Right ventricle myocardium superior (tissue), 1 donor: ENCODE measurements at regions not wholly inside any gene's neighbourhood (a gene's known extent, or its start where the extent isn't known, plus 50 kb on each side); places are given as distances from the start of the nearest gene placed in this dataset.
"Not testable (repeated sequence)": the region's sequence is repeated elsewhere in the genome, so short reads cannot be mapped to it uniquely, and the experiment has no call there.

ENCODE experiments used
- ATAC-seq: fragments of 200-7000 bp; cut with Tn5 transposase; one replicate; pipeline ENCODE4 v1.9.1; 2020; ENCODE audit warnings: mild to moderate bottlenecking; ENCODE audit not compliant: poor library complexity
- DNase-seq: peaks from one replicate; pipeline ENCODE4 v3.0.0-alpha.2; 2020
- intact Hi-C: fragments of 100-400 bp; cut with DNase I; formaldehyde crosslinking; loops from one replicate; pipeline ENCODE4 v1.11.2; 2022
- donor health status: DM: no; HTN: yes; CAD: no; lungs with severe emphysema.

GRCh38 chr2:61726456-61727209 is 127.2 kb downstream of the FAM161A start:
- intact Hi-C loops: no loop called here
- ATAC-seq (peak; percentile 36), DNase-seq (no peak)

DNA sequence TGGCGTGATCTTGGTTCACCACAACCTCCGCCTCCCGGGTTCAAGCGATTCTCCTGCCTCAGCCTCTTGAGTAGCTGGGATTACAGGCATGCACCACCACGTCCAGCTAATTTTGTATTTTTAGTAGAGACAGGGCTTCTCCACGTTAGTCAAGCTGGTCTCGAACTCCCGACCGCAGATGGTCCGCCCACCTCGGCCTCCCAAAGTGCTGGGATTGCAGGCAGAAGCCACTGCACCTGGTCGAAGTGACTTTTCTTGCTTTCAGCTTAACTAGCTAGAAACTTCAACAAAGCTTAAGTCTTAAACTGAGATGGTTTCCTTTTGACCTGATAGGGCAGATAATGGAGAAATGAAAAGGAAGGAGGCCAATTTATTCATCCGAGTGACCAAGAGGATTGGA is 130.5 kb downstream of the FAM161A start:
- ATAC-seq, intact Hi-C loops, DNase-seq: not testable (repeated sequence)

DNA sequence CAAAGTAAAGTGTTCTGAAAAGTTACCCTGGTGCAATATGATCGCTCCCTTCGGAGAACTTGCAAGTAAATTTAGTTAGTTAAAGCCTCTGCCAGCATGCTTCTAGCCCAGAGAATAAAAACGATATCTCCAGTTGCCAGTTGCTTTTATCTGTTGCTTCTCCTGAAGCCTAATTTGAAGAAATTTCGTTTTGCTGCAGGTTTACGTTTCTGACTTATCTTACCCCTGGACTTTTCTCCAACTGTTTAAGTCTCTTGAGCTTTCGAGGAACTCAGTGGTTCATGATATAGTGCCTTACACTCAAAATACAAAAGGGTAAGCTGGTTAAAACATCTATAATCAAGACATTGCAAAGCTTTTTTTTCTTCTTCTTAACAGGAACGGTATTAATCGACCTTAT is 131.1 kb downstream of the FAM161A start:
- DNase-seq (no peak), ATAC-seq (no peak)
- intact Hi-C loops: no loop called here

- ATAC-seq (no peak), DNase-seq (no peak)
- intact Hi-C loops: no loop called here
Observed at GRCh38 chr2:61722318-61722717, 131.5 kb downstream of the FAM161A start.

DNA sequence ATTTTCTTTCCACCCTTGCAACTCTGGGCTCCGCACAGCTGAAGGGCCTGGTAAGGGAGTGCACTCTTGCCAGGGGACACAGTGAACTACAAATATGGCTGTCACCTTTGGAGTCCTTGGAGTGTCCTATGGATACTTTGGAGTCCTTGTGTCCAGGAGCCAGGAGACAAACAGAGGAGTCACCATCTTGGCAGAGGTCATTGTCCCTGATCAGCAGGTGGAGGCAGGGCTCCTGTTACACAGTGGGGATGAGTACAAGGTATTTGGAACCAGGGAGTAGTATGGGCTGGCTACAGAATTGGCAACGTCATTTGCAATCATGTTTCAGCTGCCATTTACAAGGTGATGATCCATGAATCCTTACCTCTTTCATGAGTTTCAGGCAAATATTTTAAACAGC is 132.5 kb downstream of the FAM161A start:
- DNase-seq: no peak
- ATAC-seq: no peak
- intact Hi-C loops: no loop called here

GRCh38 chr2:61720911-61721310 is 132.9 kb downstream of the FAM161A start:
- DNase-seq: no peak
- intact Hi-C loops: no loop called here
- ATAC-seq: no peak

GRCh38 chr2:61718965-61719364 is 134.9 kb downstream of the FAM161A start:
- intact Hi-C loops: no loop called here
- ATAC-seq (peak; percentile 83), DNase-seq (peak; percentile 56)

DNA sequence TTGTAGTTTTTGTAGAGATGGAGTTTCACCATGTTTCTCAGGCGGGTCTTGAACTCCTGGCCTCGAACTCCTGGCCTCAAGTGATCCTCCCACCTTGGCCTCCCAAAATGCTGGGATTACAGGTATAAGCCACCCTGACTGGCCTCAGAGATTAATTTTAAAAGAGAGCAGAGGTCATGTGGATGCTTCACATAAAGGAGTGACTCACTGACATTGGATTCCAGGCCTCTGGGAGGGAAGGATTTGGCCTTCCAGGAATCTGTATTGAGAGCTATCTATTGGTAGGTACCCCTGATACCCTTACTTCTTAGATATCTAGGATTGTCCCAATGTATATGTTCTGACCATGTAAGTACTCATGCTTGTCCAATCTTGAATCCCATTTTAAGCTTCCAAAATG is 138.4 kb downstream of the FAM161A start:
- intact Hi-C loops: no loop called here
- no peak for DNase-seq
- ATAC-seq: no peak

DNA sequence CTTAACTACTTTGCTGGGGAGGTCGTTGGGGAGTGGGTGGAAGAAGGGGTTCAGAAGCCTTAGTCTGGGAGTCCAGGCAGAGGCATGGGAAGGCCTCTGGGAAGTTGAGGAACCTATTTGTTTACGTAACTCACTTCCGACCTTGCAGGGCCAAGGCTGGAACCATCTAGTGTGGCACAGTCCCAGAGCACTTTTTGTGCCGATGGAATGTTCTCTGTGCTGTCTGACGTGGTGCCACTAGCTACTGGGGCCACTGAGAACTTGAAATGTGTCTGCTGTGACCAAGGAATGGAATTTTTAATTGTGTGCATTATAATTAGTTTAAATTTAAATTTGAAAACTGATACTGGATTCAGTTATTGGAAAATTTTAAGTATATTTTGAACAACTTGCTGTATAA is 139.7 kb downstream of the FAM161A start:
- DNase-seq (peak; percentile 67), ATAC-seq (peak; percentile 88)
- intact Hi-C loops: loop anchor here (5.0 kb wide), 1 partner anchor 48 kb away; no protein-coding TSS in a partner anchor

GRCh38 chr2:61713457-61713856 is 140.4 kb downstream of the FAM161A start:
- DNase-seq (no peak), ATAC-seq (peak; percentile 70)
- intact Hi-C loops: loop anchor here (5.0 kb wide), 1 partner anchor 49 kb away; no protein-coding TSS in a partner anchor

- intact Hi-C loops: loop anchor here (5.0 kb wide), 1 partner anchor 50 kb away; no protein-coding TSS in a partner anchor
- no peak for DNase-seq
- ATAC-seq: no peak
Observed at GRCh38 chr2:61712060-61712459, 141.8 kb downstream of the FAM161A start.

- intact Hi-C loops: loop anchor here (5.0 kb wide), 1 partner anchor 52 kb away; no protein-coding TSS in a partner anchor
- ATAC-seq (no peak), DNase-seq (no peak)
Observed at GRCh38 chr2:61710711-61711110, 143.1 kb downstream of the FAM161A start.

GRCh38 chr2:61707984-61708852 is 145.6 kb downstream of the FAM161A start:
- ATAC-seq (peak; percentile 95), DNase-seq (no peak)
- intact Hi-C loops: no loop called here

GRCh38 chr2:61705625-61706024 is 148.2 kb downstream of the FAM161A start:
- no peak for ATAC-seq
- no peak for DNase-seq

GRCh38 chr2:61704364-61704763 is 149.5 kb downstream of the FAM161A start:
- ATAC-seq (no peak), DNase-seq (no peak)
- intact Hi-C loops: no loop called here

More at GRCh38 chr2:61705625-61706024, 148.2 kb downstream of the FAM161A start:
- intact Hi-C loops: no loop called here

DNA sequence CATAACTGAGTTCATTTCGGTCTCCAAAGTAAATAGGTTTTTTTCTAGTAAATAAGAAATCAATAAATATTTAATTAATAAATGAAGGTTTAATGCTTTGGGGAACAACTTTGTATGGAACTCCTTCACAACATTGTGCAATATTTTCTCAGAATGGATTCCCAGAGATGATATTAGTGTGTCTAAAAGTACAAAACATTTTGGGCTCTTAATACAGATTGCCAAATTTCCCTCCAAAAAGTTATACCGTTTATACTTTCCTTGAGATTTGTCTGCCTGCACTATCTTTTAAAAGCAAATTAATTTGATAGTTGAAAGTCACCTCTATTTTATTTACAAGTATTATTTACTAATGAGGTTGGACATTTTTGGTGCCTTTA is 151.8 kb downstream of the FAM161A start:
- intact Hi-C loops: no loop called here
- DNase-seq (no peak), ATAC-seq (no peak)

- DNase-seq: no peak
- no peak for ATAC-seq
- intact Hi-C loops: no loop called here
Observed at GRCh38 chr2:61700464-61700863, 153.4 kb downstream of the FAM161A start.

- ATAC-seq (peak; percentile 100), DNase-seq (peak; percentile 97)
- intact Hi-C loops: loop anchor here (2.0 to 10.0 kb wide), 2 partner anchors 68 to 160 kb away; partner anchors contain the start of gene XPO1
Observed at GRCh38 chr2:61694312-61695274, 156.4 kb upstream of the XPO1 start.
